ENCODE measurements at regions not wholly inside any gene's neighbourhood (a gene's known extent, or its start where the extent isn't known, plus 50 kb on each side); places are given as distances from the start of the nearest gene placed in this dataset.

- no peak for TF ChIP-seq CTCF (IDR thresholded peaks at IDR 0.05; ENCODE audit: borderline replicate concordance, extremely low read depth, low read length, poor library complexity, severe bottlenecking)
- no peak for TF ChIP-seq EZH2 (IDR thresholded peaks at IDR 0.05; ENCODE audit: borderline replicate concordance, low read depth, low read length, severe bottlenecking)
Observed at GRCh38 chr16:9212621-9213020, 121.2 kb downstream of the HAPSTR1 start.

Data from DND-41 (cell line).